Esophagus squamous epithelium (tissue), 4 donors: ENCODE measurements at regions not wholly inside any gene's neighbourhood (a gene's known extent, or its start where the extent isn't known, plus 50 kb on each side); places are given as distances from the start of the nearest gene placed in this dataset.

Experiments
- CTCF ChIP-seq, 6 experiments: fragments of 450-650 bp in 4 of 6; fragments of 200-600 bp in 2 of 6; sonication (generic) in 2 of 6; IDR thresholded peaks; one replicate each; pipeline ENCODE4 v1.5.1; 2016 to 2019; ENCODE audit warnings: antibody characterized with exemption in 6 of 6, mild to moderate bottlenecking in 4 of 6, moderate library complexity in 4 of 6
- POLR2A ChIP-seq, 4 donors: fragments of 450-650 bp; IDR thresholded peaks; one replicate each; pipeline ENCODE4 v1.6.1; 2017; ENCODE audit warnings: antibody characterized with exemption in 4 of 4, mild to moderate bottlenecking in 4 of 4, moderate library complexity in 3 of 4

- TF ChIP-seq CTCF (IDR thresholded peaks at IDR 0.05), result no peak
- TF ChIP-seq POLR2A (IDR thresholded peaks at IDR 0.05), result no peak
These were observed 814.0 kb downstream of the KCNT2 start for GRCh38 chr1:195794225-195794624.
